Fibroblast of pulmonary artery (primary cell): ENCODE measurements at regions not wholly inside any gene's neighbourhood (a gene's known extent, or its start where the extent isn't known, plus 50 kb on each side); places are given as distances from the start of the nearest gene placed in this dataset.
A peak's percentile ranks its signal among the peaks of the same experiment; 100 is the strongest.

ENCODE experiments used
- DNase-seq: peaks from one replicate; pipeline ENCODE4 v3.0.0-alpha.2; 2010; ENCODE audit warnings: low read depth
- H3K4me3 ChIP-seq: replicated peaks from 2 replicates; pipeline ENCODE4 v1.5.1; 2011; ENCODE audit warnings: low read depth, mild to moderate bottlenecking, control low read depth, low read length, moderate library complexity
- CTCF ChIP-seq: IDR thresholded peaks from 2 replicates; pipeline ENCODE4 v1.5.1; 2011; ENCODE audit warnings: mild to moderate bottlenecking, control low read depth, low read length, inconsistent platforms; ENCODE audit errors: missing control alignments

- no peak for TF ChIP-seq CTCF
Observed at GRCh38 chr3:90035643-90036042, 928.2 kb downstream of the EPHA3 start.

GRCh38 chr3:90036939-90037469, 929.6 kb downstream of the EPHA3 start:
- H3K4me3 ChIP-seq: no peak overlapping the region
- TF ChIP-seq CTCF: no peak
- no peak for DNase-seq

More at GRCh38 chr3:90035643-90036042, 928.2 kb downstream of the EPHA3 start:
- H3K4me3 ChIP-seq: no peak overlapping the region
- peak; percentile 3 for DNase-seq

- H3K4me3 ChIP-seq: no peak overlapping the region
- no peak for TF ChIP-seq CTCF
- DNase-seq: no peak
Observed at GRCh38 chr3:90039994-90040393, 932.6 kb downstream of the EPHA3 start.

GRCh38 chr3:90040554-90040953, 933.1 kb downstream of the EPHA3 start:
- TF ChIP-seq CTCF: no peak
- no peak for DNase-seq
- no peak overlapping the region for H3K4me3 ChIP-seq

- no peak overlapping the region for H3K4me3 ChIP-seq
- DNase-seq: no peak
- TF ChIP-seq CTCF: no peak
Observed at GRCh38 chr3:90041995-90042394, 934.6 kb downstream of the EPHA3 start.

- DNase-seq: no peak
- TF ChIP-seq CTCF: no peak
- no peak overlapping the region for H3K4me3 ChIP-seq
Observed at GRCh38 chr3:90043287-90043686, 935.9 kb downstream of the EPHA3 start.

GRCh38 chr3:90044084-90044816, 936.8 kb downstream of the EPHA3 start:
- DNase-seq: no peak
- no peak for TF ChIP-seq CTCF
- no peak overlapping the region for H3K4me3 ChIP-seq
